ENCODE measurements at regions not wholly inside any gene's neighbourhood (a gene's known extent, or its start where the extent isn't known, plus 50 kb on each side); places are given as distances from the start of the nearest gene placed in this dataset.

- Mint-ChIP-seq H3K9me3 (ENCODE audit: insufficient read depth) (no peaks in the 10 kb centered on the region), H3K4me1 (no peaks in the 10 kb centered on the region), H3K4me3 (no peak overlapping the region), H3K27ac (no peak overlapping the region), H3K27me3 (no peaks in the 10 kb centered on the region)
- no peak overlapping the region for H3K27ac ChIP-seq (ENCODE audit: low read length in 2 of 2)
- no peak overlapping the region for H3K4me2 ChIP-seq (replicated peaks; ENCODE audit: low read depth, low read length, poor library complexity, severe bottlenecking)
- 91% methylated on average over 4 of the region's 4 CpGs for WGBS (ENCODE audit: insufficient coverage)
- intact Hi-C loops (cut with micrococcal nuclease): no loop called here
- no peaks in the 10 kb centered on the region for H3K79me2 ChIP-seq (ENCODE audit: control insufficient read depth, insufficient read depth, low read length)
- no peak overlapping the region for H2AFZ ChIP-seq (ENCODE audit: insufficient read depth, low read depth, low read length, poor library complexity, severe bottlenecking)
- TF ChIP-seq EZH2 (IDR thresholded peaks at IDR 0.05; ENCODE audit: borderline replicate concordance, insufficient read depth, low read depth, low read length, poor library complexity, severe bottlenecking) (no peak), CTCF (IDR thresholded peaks at IDR 0.05) (no peak)
- ATAC-seq (ENCODE audit: low read depth) (no peak), DNase-seq (no peak)
- H3K9ac ChIP-seq (ENCODE audit: low read length): no peak overlapping the region
- no peaks in the 10 kb centered on the region for H3K4me1 ChIP-seq (ENCODE audit: control insufficient read depth in 2 of 2, insufficient read depth in 2 of 2, low read length in 2 of 2)
- no peaks in the 10 kb centered on the region for H3K9me3 ChIP-seq (ENCODE audit: control extremely low read depth in 1 of 3, control insufficient read depth in 2 of 3, insufficient read depth in 1 of 3, low read length in 2 of 3)
- H3K27me3 ChIP-seq (replicated peaks in 1 of 4; ENCODE audit: control extremely low read depth in 1 of 4, control insufficient read depth in 3 of 4, insufficient read depth in 4 of 4, low read length in 3 of 4): no peaks in the 10 kb centered on the region
- ChIA-PET POLR2A (no interaction called here), CTCF (no interaction called here)
- no peak overlapping the region for H3K4me3 ChIP-seq (ENCODE audit: control extremely low read depth in 1 of 5, extremely low read depth in 1 of 5, insufficient read depth in 1 of 5, low read depth in 2 of 5, low read length in 4 of 5)
- H3K36me3 ChIP-seq (replicated peaks in 1 of 2; ENCODE audit: control extremely low read depth in 1 of 2, control insufficient read depth in 1 of 2, extremely low read depth in 1 of 2, insufficient read depth in 2 of 2, low read length in 1 of 2): no peaks in the 10 kb centered on the region
- H4K20me1 ChIP-seq (ENCODE audit: control insufficient read depth, insufficient read depth, low read length, poor library complexity, severe bottlenecking): no peaks in the 10 kb centered on the region
Observed at GRCh38 chr13:97720896-97721295, 232.6 kb upstream of the IPO5 start.

GRCh38 chr13:97723655-97724054 lies 229.8 kb upstream of the IPO5 start:
- Mint-ChIP-seq H3K4me1 (no peaks in the 10 kb centered on the region), H3K27me3 (no peaks in the 10 kb centered on the region), H3K27ac (no peak overlapping the region), H3K9me3 (ENCODE audit: insufficient read depth) (no peaks in the 10 kb centered on the region), H3K4me3 (no peak overlapping the region)
- H3K4me2 ChIP-seq (replicated peaks; ENCODE audit: low read depth, low read length, poor library complexity, severe bottlenecking): no peak overlapping the region
- CTCF ChIA-PET: no interaction called here
- H4K20me1 ChIP-seq (ENCODE audit: control insufficient read depth, insufficient read depth, low read length, poor library complexity, severe bottlenecking): no peaks in the 10 kb centered on the region
- H3K79me2 ChIP-seq (ENCODE audit: control insufficient read depth, insufficient read depth, low read length): no peaks in the 10 kb centered on the region
- H3K9me3 ChIP-seq (ENCODE audit: control extremely low read depth in 1 of 3, control insufficient read depth in 2 of 3, insufficient read depth in 1 of 3, low read length in 2 of 3): no peaks in the 10 kb centered on the region
- no peak overlapping the region for H2AFZ ChIP-seq (ENCODE audit: insufficient read depth, low read depth, low read length, poor library complexity, severe bottlenecking)
- no peak for ATAC-seq (ENCODE audit: low read depth)
- WGBS (ENCODE audit: insufficient coverage): 62% methylated on average over 4 of the region's 4 CpGs
- TF ChIP-seq CTCF (IDR thresholded peaks at IDR 0.05) (no peak), EZH2 (IDR thresholded peaks at IDR 0.05; ENCODE audit: borderline replicate concordance, insufficient read depth, low read depth, low read length, poor library complexity, severe bottlenecking) (no peak)
- intact Hi-C loops (cut with micrococcal nuclease): no loop called here
- H3K27ac ChIP-seq (ENCODE audit: low read length in 2 of 2): no peak overlapping the region
- H3K4me3 ChIP-seq (ENCODE audit: control extremely low read depth in 1 of 5, extremely low read depth in 1 of 5, insufficient read depth in 1 of 5, low read depth in 2 of 5, low read length in 4 of 5): no peak overlapping the region
- no peaks in the 10 kb centered on the region for H3K36me3 ChIP-seq (replicated peaks in 1 of 2; ENCODE audit: control extremely low read depth in 1 of 2, control insufficient read depth in 1 of 2, extremely low read depth in 1 of 2, insufficient read depth in 2 of 2, low read length in 1 of 2)
- POLR2A ChIA-PET: no interaction called here
- H3K4me1 ChIP-seq (ENCODE audit: control insufficient read depth in 2 of 2, insufficient read depth in 2 of 2, low read length in 2 of 2): no peaks in the 10 kb centered on the region
- H3K9ac ChIP-seq (ENCODE audit: low read length): no peak overlapping the region
- H3K27me3 ChIP-seq (replicated peaks in 1 of 4; ENCODE audit: control extremely low read depth in 1 of 4, control insufficient read depth in 3 of 4, insufficient read depth in 4 of 4, low read length in 3 of 4): no peaks in the 10 kb centered on the region
- no peak for DNase-seq

All from B cell (primary cell).